ENCODE measurements at regions not wholly inside any gene's neighbourhood (a gene's known extent, or its start where the extent isn't known, plus 50 kb on each side); places are given as distances from the start of the nearest gene placed in this dataset.
"Not testable (repeated sequence)": the region's sequence is repeated elsewhere in the genome, so short reads cannot be mapped to it uniquely, and the experiment has no call there.

DNA sequence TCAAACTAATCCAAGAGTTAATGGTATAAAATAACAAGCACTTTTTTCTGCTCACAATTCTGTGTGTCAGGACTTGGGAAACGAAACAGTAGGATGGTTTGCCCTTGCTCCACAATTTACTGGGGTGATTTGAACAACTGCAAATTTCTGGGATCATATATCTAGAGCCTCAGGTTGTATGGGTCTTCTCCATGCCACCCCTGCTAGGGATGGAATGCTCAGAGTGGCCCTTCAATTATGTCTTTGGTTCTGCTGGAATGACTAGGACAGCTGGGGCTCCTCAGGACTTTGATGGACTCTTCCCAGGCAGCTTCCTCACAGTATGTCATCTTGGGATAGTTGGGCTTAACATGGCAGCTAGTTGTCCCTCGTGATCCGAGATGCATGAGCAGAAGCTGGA is 223.0 kb upstream of the ANO5 start:
- Mint-ChIP-seq H3K27me3 (no peaks in the 10 kb centered on the region), H3K4me1 (ENCODE audit: low read depth) (no peaks in the 10 kb centered on the region), H3K9me3 (ENCODE audit: low read depth) (peaks cover 9% of the 10 kb centered on the region), H3K36me3 (no peaks in the 10 kb centered on the region), H3K27ac (no peak overlapping the region), H3K4me3 (no peak overlapping the region)

DNA sequence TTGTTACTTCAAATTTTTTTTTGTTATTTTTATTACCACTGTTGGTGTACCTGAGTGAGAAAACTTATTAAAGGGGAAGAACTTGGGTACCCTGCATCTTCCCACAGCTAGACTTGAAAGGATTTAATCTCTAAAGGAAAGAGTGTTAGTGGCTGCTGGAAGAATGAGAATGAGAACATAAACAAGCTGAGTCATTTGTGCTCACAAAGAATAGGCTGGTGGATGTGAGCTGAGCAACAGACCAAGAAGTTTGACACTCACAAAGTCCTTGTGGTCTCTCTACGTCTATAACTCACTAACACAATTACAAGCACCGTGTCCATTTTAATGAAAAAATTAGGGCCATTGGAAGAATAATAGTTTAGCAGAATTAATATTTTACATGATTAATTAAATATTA is 217.6 kb upstream of the ANO5 start:
- no peaks in the 10 kb centered on the region for H3K27me3 Mint-ChIP-seq
- peaks cover 5% of the 10 kb centered on the region for H3K9me3 Mint-ChIP-seq (ENCODE audit: low read depth)
- no peaks in the 10 kb centered on the region for H3K36me3 Mint-ChIP-seq
- no peak overlapping the region for H3K27ac Mint-ChIP-seq
- no peaks in the 10 kb centered on the region for H3K4me1 Mint-ChIP-seq (ENCODE audit: low read depth)
- no peak overlapping the region for H3K4me3 Mint-ChIP-seq

DNA sequence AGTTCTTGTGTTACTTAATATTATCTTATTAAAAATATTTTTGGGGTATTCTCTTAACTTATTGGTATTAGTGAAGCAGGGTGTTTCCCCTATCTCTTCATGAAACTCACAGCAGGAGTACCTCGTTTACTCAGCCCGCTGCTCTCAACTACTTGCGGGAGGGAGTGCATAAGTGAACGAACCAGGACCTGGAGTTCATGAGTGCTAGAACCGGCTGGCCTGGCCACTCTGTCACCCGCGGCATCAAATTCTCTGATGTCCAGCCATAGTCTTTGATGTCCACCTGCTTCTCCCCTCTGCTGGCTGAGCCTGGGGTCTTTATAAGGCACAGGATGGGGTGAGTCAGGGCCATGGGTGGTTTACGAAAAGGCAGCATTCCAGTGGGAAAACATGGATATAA is 216.7 kb upstream of the ANO5 start:
- no peaks in the 10 kb centered on the region for H3K4me1 Mint-ChIP-seq (ENCODE audit: low read depth)
- H3K27ac Mint-ChIP-seq = no peak overlapping the region
- no peaks in the 10 kb centered on the region for H3K27me3 Mint-ChIP-seq
- H3K36me3 Mint-ChIP-seq = no peaks in the 10 kb centered on the region
- peaks cover 8% of the 10 kb centered on the region for H3K9me3 Mint-ChIP-seq (ENCODE audit: low read depth)
- no peak overlapping the region for H3K4me3 Mint-ChIP-seq

DNA sequence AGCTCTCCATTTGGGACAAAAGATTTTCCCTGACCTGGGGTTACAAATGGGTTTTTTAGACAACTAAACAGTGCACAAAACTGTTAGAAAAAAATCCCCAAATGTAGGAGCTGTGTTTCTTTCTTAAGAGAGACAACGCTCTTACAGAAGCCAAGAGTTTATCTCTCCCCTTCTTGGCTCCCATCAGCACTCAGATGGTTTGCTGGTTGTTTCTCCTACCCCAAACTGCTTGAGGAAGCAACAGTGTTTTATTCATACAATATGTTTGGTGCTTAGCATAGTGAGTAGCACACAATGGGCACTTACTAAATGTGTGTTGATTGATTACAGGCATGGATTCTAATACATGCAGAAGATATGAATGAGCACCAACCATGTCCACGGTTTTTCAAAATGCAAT is 209.5 kb upstream of the ANO5 start:
- H3K9me3 Mint-ChIP-seq (ENCODE audit: low read depth) = peaks cover 3% of the 10 kb centered on the region
- no peaks in the 10 kb centered on the region for H3K4me1 Mint-ChIP-seq (ENCODE audit: low read depth)
- no peak overlapping the region for H3K4me3 Mint-ChIP-seq
- H3K27me3 Mint-ChIP-seq = no peaks in the 10 kb centered on the region
- no peaks in the 10 kb centered on the region for H3K36me3 Mint-ChIP-seq
- no peak overlapping the region for H3K27ac Mint-ChIP-seq

DNA sequence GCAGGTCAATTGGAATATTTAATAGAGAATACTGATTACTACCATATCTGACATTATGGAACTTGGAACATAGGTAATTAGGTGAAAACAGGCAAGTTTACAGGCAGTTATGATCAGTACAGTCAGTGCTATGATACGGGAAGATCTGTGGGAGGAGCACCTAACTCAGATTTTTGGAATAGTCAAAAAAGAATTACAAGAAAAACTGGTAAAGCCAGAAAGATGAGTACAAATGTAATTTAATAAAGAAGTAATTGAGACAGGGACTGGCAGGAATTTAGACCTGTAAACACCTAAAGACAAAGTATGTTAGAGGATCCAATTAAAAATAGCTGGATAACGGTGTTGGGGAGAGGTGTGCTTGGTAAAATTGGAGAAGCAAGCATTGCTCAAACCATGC is 206.5 kb upstream of the ANO5 start:
- Mint-ChIP-seq H3K27ac (no peak overlapping the region), H3K36me3 (no peaks in the 10 kb centered on the region), H3K9me3 (ENCODE audit: low read depth) (no peaks in the 10 kb centered on the region), H3K4me1 (ENCODE audit: low read depth) (no peaks in the 10 kb centered on the region), H3K27me3 (no peaks in the 10 kb centered on the region), H3K4me3 (no peak overlapping the region)

DNA sequence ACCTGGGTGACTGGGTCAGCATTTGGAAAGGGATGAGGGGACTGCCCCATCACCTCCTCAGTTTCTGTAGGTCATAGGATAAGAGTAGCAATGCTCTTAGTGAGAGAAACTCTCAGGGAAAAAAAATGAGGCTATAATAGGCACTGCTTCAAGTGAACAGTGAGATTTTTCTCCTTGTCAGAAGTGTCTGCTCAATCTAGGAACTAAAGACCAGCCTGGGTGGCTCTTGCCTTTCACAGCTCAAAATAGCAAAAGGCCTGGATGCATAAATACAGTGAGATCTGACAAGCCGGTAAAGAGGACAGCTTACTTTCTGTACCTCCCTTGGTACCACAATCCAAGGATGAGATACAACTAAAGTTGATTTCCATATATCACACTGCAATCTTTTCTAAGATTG is 205.6 kb upstream of the ANO5 start:
- Mint-ChIP-seq H3K4me3 (no peak overlapping the region), H3K27me3 (no peaks in the 10 kb centered on the region), H3K4me1 (ENCODE audit: low read depth) (no peaks in the 10 kb centered on the region), H3K9me3 (ENCODE audit: low read depth) (no peaks in the 10 kb centered on the region), H3K27ac (no peak overlapping the region), H3K36me3 (no peaks in the 10 kb centered on the region)

DNA sequence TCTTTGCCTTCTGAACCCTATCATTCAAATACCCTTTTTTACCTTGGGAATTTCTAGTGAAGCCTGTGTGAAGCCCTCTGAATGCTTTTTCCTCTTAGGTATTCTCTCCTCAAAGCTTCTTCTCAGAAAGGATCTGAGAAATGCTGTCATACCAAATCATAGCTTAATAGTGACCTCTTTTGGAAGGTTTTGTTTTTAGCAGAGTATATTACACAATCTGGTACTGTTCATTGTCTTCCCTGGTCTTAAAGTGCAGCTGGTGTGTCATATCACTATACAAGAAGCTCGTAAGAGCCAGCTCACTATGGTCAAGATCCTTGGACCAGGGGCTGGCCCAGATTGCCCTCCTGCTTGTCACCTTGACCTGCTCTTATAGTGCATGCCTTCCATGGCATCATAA is 204.4 kb upstream of the ANO5 start:
- H3K27me3 Mint-ChIP-seq = no peaks in the 10 kb centered on the region
- no peak overlapping the region for H3K27ac Mint-ChIP-seq
- H3K4me1 Mint-ChIP-seq (ENCODE audit: low read depth) = no peaks in the 10 kb centered on the region
- H3K4me3 Mint-ChIP-seq = no peak overlapping the region
- H3K36me3 Mint-ChIP-seq = no peaks in the 10 kb centered on the region
- peaks cover 4% of the 10 kb centered on the region for H3K9me3 Mint-ChIP-seq (ENCODE audit: low read depth)

DNA sequence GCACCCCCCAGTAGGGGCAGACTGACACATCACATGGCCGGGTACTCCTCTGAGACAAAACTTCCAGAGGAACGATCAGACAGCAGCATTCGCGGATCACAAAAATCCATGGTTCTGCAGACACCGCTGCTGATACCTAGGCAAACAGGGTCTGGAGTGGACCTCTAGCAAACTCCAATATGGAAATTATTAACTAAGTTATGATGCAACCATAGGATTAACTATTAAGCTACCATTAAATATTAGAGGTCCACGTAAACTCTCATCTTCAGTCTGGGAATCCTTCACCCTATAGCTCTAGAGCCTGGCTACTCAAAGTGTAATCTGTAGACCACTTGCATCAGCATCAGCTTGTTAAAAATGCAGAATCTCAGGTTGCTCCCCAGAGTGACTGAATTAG is 191.1 kb upstream of the ANO5 start:
- not testable (repeated sequence) for H3K4me3 Mint-ChIP-seq; H3K27ac Mint-ChIP-seq; H3K9me3 Mint-ChIP-seq (ENCODE audit: low read depth); H3K4me1 Mint-ChIP-seq (ENCODE audit: low read depth); H3K27me3 Mint-ChIP-seq; H3K36me3 Mint-ChIP-seq

DNA sequence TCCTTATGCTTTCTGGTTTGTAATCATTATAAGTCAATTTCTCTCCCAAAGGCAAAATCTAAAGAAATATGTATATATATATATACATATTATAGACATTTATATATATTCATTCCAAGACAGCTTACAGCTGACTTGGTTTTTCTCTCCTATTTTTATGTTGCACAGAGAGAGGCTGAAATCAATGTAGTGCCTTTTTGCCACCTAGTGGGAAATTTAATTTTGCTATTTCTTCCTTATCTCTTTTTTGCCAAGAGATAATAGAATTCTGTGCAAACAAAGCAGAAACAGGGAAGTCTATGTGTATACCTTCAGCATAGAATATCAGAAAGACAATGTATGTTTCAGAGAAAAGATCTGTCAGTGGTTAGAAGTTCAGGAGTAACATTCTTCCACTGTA is 186.0 kb upstream of the ANO5 start:
- no peaks in the 10 kb centered on the region for H3K4me1 Mint-ChIP-seq (ENCODE audit: low read depth)
- H3K36me3 Mint-ChIP-seq = no peaks in the 10 kb centered on the region
- no peak overlapping the region for H3K4me3 Mint-ChIP-seq
- H3K27me3 Mint-ChIP-seq = no peaks in the 10 kb centered on the region
- peaks cover 3% of the 10 kb centered on the region for H3K9me3 Mint-ChIP-seq (ENCODE audit: low read depth)
- H3K27ac Mint-ChIP-seq = no peak overlapping the region

DNA sequence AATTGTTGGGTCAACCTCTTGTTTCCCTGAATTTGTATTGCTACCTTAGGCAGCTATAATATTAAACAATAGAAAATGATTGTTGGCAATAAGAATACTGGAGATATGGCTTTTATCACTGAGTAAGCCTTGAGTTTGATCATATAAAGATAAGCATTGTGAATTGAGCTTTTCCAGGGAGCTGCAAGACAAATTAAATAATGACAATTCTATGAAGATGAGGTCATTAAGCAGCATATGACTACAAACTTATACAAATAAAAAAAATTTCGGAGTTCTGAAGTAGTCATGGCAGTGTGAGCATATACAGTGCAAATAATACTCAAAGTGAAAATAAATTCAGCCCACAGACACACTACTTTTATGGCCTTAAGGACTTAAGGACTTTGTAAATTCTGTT is 161.1 kb upstream of the ANO5 start:
- H3K9me3 Mint-ChIP-seq (ENCODE audit: low read depth) = peaks cover 9% of the 10 kb centered on the region
- no peak overlapping the region for H3K4me3 Mint-ChIP-seq
- H3K4me1 Mint-ChIP-seq (ENCODE audit: low read depth) = no peaks in the 10 kb centered on the region
- no peak overlapping the region for H3K27ac Mint-ChIP-seq
- H3K36me3 Mint-ChIP-seq = no peaks in the 10 kb centered on the region
- H3K27me3 Mint-ChIP-seq = no peaks in the 10 kb centered on the region

DNA sequence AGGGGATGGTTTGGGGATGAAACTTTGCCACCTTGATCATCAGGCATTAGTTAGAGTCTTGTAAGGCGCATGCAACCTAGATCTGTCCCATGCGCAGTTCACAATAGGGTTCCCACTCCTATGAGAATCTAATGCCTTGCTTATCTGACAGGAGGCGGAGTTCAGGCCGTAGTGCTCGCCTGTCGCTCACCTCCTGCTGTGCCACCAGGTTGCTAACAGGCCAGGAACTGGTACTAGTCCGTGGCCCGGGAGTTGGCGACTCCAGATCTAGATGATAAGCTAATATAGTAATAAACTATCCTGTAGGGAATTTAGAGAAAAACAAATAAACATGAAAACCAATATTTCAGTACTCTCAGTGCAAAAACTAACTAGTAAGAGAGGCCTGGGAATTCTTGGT is 155.4 kb upstream of the ANO5 start:
- H3K4me3 Mint-ChIP-seq = no peak overlapping the region
- no peaks in the 10 kb centered on the region for H3K4me1 Mint-ChIP-seq (ENCODE audit: low read depth)
- no peaks in the 10 kb centered on the region for H3K36me3 Mint-ChIP-seq
- no peaks in the 10 kb centered on the region for H3K27me3 Mint-ChIP-seq
- no peak overlapping the region for H3K27ac Mint-ChIP-seq
- H3K9me3 Mint-ChIP-seq (ENCODE audit: low read depth) = no peaks in the 10 kb centered on the region

DNA sequence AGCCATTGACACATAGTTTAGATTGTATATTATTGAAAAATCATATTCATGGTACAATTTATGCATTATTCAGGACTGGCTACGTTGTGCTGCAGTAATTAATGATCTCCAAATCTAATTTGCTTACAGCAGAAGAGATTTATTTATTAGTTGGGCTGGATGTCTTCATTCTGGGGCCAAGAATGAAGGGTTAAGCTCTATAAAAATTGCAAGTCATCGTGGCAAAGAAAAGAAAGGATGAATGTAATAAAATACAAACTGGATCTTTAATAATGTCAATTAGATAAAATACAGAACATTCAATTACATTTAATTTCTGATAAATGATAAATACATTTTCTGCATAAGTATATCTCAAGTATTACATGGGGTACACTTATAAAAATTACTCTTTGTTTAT is 151.8 kb upstream of the ANO5 start:
- H3K9me3 Mint-ChIP-seq (ENCODE audit: low read depth) = no peaks in the 10 kb centered on the region
- H3K36me3 Mint-ChIP-seq = no peaks in the 10 kb centered on the region
- no peak overlapping the region for H3K27ac Mint-ChIP-seq
- no peak overlapping the region for H3K4me3 Mint-ChIP-seq
- no peaks in the 10 kb centered on the region for H3K27me3 Mint-ChIP-seq
- no peaks in the 10 kb centered on the region for H3K4me1 Mint-ChIP-seq (ENCODE audit: low read depth)

DNA sequence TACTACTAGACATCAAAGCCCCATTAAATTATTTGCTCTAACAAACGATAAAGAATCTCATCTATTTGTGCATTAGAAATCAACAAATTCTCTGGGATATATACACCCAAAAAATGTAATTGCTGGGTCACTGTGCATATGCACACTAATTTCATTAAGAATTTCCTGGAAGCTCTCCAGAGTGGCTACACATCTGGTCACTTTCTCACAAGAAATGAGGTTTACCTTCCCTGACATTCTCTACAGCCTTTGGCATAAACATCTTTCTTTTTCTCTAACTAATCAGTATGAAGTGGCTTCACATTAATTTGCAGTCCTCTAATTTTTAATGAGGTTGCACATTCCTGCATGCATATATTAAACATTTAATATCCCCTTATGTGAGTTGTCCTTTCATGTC is 150.8 kb upstream of the ANO5 start:
- Mint-ChIP-seq H3K9me3 (ENCODE audit: low read depth) (no peaks in the 10 kb centered on the region), H3K27me3 (no peaks in the 10 kb centered on the region), H3K4me3 (no peak overlapping the region), H3K36me3 (no peaks in the 10 kb centered on the region), H3K4me1 (ENCODE audit: low read depth) (no peaks in the 10 kb centered on the region), H3K27ac (no peak overlapping the region)

DNA sequence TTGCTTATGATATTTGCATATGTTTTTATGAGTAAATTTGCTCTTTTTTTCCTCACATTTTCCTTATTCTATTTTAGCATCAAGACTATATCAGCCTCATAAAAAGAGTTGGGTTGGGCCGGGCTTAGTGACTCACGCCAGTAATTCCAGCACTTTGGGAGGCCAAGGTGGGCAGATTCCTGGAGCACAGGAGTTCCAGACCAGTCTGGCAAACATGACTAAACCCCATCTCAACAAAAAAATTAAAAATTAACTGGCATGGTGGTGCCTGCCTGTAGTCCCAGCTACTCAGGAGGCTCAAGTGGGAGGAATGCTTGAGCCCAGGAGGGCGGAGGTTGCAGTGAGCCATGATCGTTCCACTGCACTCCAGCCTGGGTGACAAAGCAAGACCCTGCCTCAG is 148.8 kb upstream of the ANO5 start:
- Mint-ChIP-seq H3K4me3 (no peak overlapping the region), H3K27ac (no peak overlapping the region), H3K27me3 (no peaks in the 10 kb centered on the region), H3K36me3 (no peaks in the 10 kb centered on the region), H3K4me1 (ENCODE audit: low read depth) (no peaks in the 10 kb centered on the region), H3K9me3 (ENCODE audit: low read depth) (no peaks in the 10 kb centered on the region)

DNA sequence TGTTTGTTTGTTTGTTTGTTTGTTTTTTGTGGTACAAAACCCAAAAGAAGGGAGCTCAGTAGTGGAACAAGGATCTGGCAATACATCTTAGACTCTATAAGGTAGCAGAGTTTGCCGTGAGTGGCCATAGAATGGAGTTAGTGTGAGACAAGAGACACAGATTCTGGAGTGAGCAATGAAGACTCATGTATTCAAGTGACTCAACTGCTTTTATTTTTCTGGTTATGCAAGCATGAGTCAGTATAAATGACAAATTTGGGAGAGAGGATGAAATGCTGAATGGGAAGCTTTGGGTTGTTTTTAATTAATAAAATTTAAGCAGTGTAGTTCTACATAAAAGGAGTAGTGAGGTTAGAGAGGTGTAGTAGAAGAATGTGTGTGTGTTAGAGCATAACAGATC is 143.6 kb upstream of the ANO5 start:
- Mint-ChIP-seq H3K27me3 (no peaks in the 10 kb centered on the region), H3K9me3 (ENCODE audit: low read depth) (peaks cover 7% of the 10 kb centered on the region), H3K27ac (no peak overlapping the region), H3K4me1 (ENCODE audit: low read depth) (no peaks in the 10 kb centered on the region), H3K36me3 (no peaks in the 10 kb centered on the region), H3K4me3 (no peak overlapping the region)

DNA sequence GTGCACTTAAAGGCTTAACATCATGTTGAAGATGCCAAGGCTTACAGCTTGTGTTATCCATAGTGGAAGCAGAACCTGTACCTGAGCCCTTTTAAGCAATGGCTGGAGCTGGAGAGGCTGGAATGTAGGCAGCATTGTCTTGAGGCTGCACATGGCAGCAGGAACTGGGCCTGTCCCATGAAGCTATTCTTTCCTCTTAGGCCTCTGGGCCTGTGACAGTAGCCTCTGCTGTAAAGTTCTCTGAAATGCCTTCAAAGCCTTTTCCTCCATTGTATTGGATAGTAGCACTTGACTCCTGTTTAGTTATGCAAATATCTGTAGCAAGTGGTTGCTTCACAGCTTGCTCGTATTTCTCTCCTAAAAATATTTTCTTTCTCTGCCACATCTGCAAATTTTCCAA is 127.4 kb upstream of the ANO5 start:
- no peaks in the 10 kb centered on the region for H3K4me1 Mint-ChIP-seq (ENCODE audit: low read depth)
- no peak overlapping the region for H3K27ac Mint-ChIP-seq
- H3K27me3 Mint-ChIP-seq = no peaks in the 10 kb centered on the region
- no peak overlapping the region for H3K4me3 Mint-ChIP-seq
- H3K9me3 Mint-ChIP-seq (ENCODE audit: low read depth) = peaks cover 8% of the 10 kb centered on the region
- no peaks in the 10 kb centered on the region for H3K36me3 Mint-ChIP-seq

DNA sequence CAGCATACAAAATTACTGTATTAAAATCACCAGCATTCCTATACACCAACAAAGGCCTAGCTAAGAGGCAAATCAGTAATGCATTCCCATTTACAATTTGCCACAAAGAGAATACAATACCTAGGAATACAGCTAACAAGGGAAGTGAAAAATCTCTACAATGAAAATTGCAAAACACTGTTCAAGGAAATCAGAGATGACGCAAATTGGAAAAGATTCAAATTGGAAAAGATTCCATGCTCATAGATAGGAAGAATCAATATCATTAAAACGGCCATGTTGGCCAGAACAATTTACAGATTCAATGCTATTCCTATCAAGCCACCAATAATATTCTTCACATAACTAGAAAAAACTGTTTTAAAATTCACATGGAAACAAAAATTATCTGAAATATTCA is 123.0 kb upstream of the ANO5 start:
- peaks cover 14% of the 10 kb centered on the region for H3K9me3 Mint-ChIP-seq (ENCODE audit: low read depth)
- no peaks in the 10 kb centered on the region for H3K36me3 Mint-ChIP-seq
- no peak overlapping the region for H3K4me3 Mint-ChIP-seq
- H3K4me1 Mint-ChIP-seq (ENCODE audit: low read depth) = no peaks in the 10 kb centered on the region
- H3K27ac Mint-ChIP-seq = no peak overlapping the region
- no peaks in the 10 kb centered on the region for H3K27me3 Mint-ChIP-seq

All from activated naive CD8-positive, alpha-beta T cell (primary cell).